A673 (cell line): ENCODE measurements at regions not wholly inside any gene's neighbourhood (a gene's known extent, or its start where the extent isn't known, plus 50 kb on each side); places are given as distances from the start of the nearest gene placed in this dataset.

ENCODE experiments used
- BruUV-seq: library from RNA; stranded (reverse); fragments of 400-500 nt; replicated peaks from 2 replicates; lab custom pipeline; 2021; lab: Mats Ljungman, UMichigan
- CTCF ChIA-PET: fragments of 300-600 bp; sonication (Branson Sonifier 250); formaldehyde crosslinking; loops from one replicate; lab custom pipeline; 2022; ENCODE audit warnings: antibody characterized with exemption; lab: Charles Lee
- POLR2A ChIA-PET: fragments of 300-600 bp; sonication (Branson Sonifier 250); formaldehyde crosslinking; loops from one replicate; lab custom pipeline; 2022; ENCODE audit warnings: antibody characterized with exemption; ENCODE audit not compliant: low non-redundant PET; lab: Charles Lee
- DNase-seq: peaks from one replicate; pipeline ENCODE4 v3.0.0-alpha.2; 2015; ENCODE audit warnings: low spot score
- H3K27ac ChIP-seq: fragments of 200-600 bp; sonication (generic); 2 replicates; pipeline ENCODE4 v1.5.1; 2016; ENCODE audit warnings: mixed run types, low read depth, mild to moderate bottlenecking, mixed read lengths, antibody characterized with exemption, low read length; ENCODE audit not compliant: poor library complexity, severe bottlenecking
- H3K27me3 ChIP-seq: fragments of 200-600 bp; sonication (generic); replicated peaks from 2 replicates; pipeline ENCODE4 v1.6.1; 2017; ENCODE audit warnings: mixed run types, low read depth, mild to moderate bottlenecking, mixed read lengths, antibody characterized with exemption, low read length; ENCODE audit not compliant: insufficient read depth, poor library complexity
- H3K36me3 ChIP-seq: fragments of 200-600 bp; sonication (generic); 2 replicates; pipeline ENCODE4 v1.6.1; 2016; ENCODE audit warnings: mixed run types, mild to moderate bottlenecking, mixed read lengths, antibody characterized with exemption, low read length; ENCODE audit not compliant: insufficient read depth, poor library complexity, severe bottlenecking
- H3K4me1 ChIP-seq: fragments of 200-600 bp; sonication (generic); 2 replicates; pipeline ENCODE4 v1.6.1; 2017; ENCODE audit warnings: mixed run types, mild to moderate bottlenecking, mixed read lengths, antibody characterized with exemption, low read length; ENCODE audit not compliant: insufficient read depth, poor library complexity, severe bottlenecking
- H3K4me3 ChIP-seq: fragments of 200-600 bp; sonication (generic); 2 replicates; pipeline ENCODE4 v1.5.1; 2016; ENCODE audit warnings: low read depth, mixed run types, mild to moderate bottlenecking, mixed read lengths, low read length; ENCODE audit not compliant: poor library complexity, severe bottlenecking
- H3K9me3 ChIP-seq: fragments of 200-600 bp; sonication (generic); 2 replicates; pipeline ENCODE4 v1.6.1; 2016; ENCODE audit warnings: mixed run types, low read depth, mild to moderate bottlenecking, mixed read lengths, antibody characterized with exemption, low read length; ENCODE audit not compliant: poor library complexity, severe bottlenecking
- EZH2 ChIP-seq: fragments of 200-600 bp; sonication (generic); IDR thresholded peaks from 2 replicates; pipeline ENCODE4 v1.6.1; 2017; ENCODE audit warnings: borderline replicate concordance, low read depth, mild to moderate bottlenecking, mixed read lengths, antibody characterized with exemption, low read length; ENCODE audit not compliant: poor library complexity, severe bottlenecking
- intact Hi-C: fragments of 100-400 bp; cut with micrococcal nuclease; formaldehyde crosslinking; loops from one replicate; pipeline ENCODE4 v1.10.0; 2022; ENCODE audit not compliant: unreplicated experiment
- TF ChIP-seq, protein P1 (sequence below): fragments of 300-800, 200-600 bp; sonication (generic); conservative IDR thresholded peaks from 2 replicates; pipeline ENCODE4 v1.5.1; 2017; ENCODE audit warnings: low read depth, mild to moderate bottlenecking, antibody characterized with exemption, low read length, moderate library complexity, mixed read lengths

GRCh38 chr9:88905506-88905905, 85.8 kb upstream of the S1PR3 start:
- CTCF ChIA-PET: no interaction called here
- Histone ChIP-seq H3K27ac (no peak overlapping the region), H3K4me1 (no peaks in the 10 kb centered on the region), H3K9me3 (no peaks in the 10 kb centered on the region), H3K4me3 (no peak overlapping the region), H3K27me3 (no peaks in the 10 kb centered on the region), H3K36me3 (no peaks in the 10 kb centered on the region)
- intact Hi-C loops: no loop called here
- POLR2A ChIA-PET: no interaction called here
- no peak for DNase-seq
- no TSS peak for BruUV-seq
- TF ChIP-seq EZH2: no peak
- TF ChIP-seq, protein P1, sequence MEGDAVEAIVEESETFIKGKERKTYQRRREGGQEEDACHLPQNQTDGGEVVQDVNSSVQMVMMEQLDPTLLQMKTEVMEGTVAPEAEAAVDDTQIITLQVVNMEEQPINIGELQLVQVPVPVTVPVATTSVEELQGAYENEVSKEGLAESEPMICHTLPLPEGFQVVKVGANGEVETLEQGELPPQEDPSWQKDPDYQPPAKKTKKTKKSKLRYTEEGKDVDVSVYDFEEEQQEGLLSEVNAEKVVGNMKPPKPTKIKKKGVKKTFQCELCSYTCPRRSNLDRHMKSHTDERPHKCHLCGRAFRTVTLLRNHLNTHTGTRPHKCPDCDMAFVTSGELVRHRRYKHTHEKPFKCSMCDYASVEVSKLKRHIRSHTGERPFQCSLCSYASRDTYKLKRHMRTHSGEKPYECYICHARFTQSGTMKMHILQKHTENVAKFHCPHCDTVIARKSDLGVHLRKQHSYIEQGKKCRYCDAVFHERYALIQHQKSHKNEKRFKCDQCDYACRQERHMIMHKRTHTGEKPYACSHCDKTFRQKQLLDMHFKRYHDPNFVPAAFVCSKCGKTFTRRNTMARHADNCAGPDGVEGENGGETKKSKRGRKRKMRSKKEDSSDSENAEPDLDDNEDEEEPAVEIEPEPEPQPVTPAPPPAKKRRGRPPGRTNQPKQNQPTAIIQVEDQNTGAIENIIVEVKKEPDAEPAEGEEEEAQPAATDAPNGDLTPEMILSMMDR: no peak

DNA sequence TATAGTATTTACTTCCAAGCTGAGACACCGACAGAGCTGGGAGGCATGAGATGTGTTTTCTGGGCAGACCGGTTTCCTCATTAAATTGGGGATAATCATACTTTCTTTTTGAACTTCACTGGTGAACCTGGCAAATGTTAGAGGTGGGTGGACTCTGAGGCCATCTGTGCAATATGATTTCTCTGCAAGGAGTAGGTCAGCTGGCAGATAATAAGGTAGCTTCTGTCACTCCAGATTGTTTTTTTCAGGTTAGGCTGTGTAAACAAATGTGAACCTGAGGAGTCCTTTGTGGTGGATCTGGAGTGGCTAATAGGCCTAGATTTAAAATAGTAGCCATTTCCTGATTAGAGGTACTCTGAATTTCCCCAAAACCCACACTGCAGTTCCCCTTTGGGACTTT, 75.4 kb upstream of the S1PR3 start:
- intact Hi-C loops: no loop called here
- Histone ChIP-seq H3K27ac (no peak overlapping the region), H3K36me3 (no peaks in the 10 kb centered on the region), H3K4me1 (no peaks in the 10 kb centered on the region), H3K4me3 (no peak overlapping the region), H3K27me3 (no peaks in the 10 kb centered on the region), H3K9me3 (no peaks in the 10 kb centered on the region)
- TF ChIP-seq EZH2: no peak
- TF ChIP-seq, protein P1: no peak
- CTCF ChIA-PET: no interaction called here
- BruUV-seq: no TSS peak
- DNase-seq: no peak
- POLR2A ChIA-PET: no interaction called here

DNA sequence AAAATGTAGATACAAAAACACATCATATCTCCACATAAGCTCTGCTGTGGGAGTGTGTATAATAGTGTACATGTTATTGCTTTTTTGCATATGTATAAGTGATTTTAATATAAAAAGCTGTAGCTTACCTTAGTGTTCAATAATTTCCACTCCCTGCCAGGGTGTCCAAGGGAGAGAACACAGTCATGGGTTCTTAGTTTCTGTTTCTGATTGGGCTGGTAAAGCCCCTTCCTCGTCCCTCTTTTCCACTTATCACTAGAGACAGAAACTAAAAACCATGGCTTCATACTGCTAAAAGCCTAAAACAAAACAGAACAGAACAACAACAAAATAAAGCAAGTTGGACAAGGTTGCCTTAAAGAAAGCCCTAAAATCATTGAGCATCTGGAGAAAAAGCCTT, 74.4 kb upstream of the S1PR3 start:
- no peaks in the 10 kb centered on the region for H3K36me3 ChIP-seq
- H3K4me1 ChIP-seq: no peaks in the 10 kb centered on the region
- intact Hi-C loops: no loop called here
- ChIA-PET CTCF (no interaction called here), POLR2A (no interaction called here)
- TF ChIP-seq, protein P1: no peak
- no peak for TF ChIP-seq EZH2
- H3K9me3 ChIP-seq: no peaks in the 10 kb centered on the region
- no peak overlapping the region for H3K4me3 ChIP-seq
- DNase-seq: no peak
- H3K27ac ChIP-seq: no peak overlapping the region
- BruUV-seq: no TSS peak
- no peaks in the 10 kb centered on the region for H3K27me3 ChIP-seq
